ENCODE measurements at regions not wholly inside any gene's neighbourhood (a gene's known extent, or its start where the extent isn't known, plus 50 kb on each side); places are given as distances from the start of the nearest gene placed in this dataset.

GRCh38 chr15:38941399-38941953 lies 376.9 kb upstream of the RASGRP1 start:
- no peaks in the 10 kb centered on the region for H3K27me3 ChIP-seq (replicated peaks in 1 of 7)
- no peak for DNase-seq
- no peaks in the 10 kb centered on the region for H3K9me3 ChIP-seq
- peak overlapping the region in 1 of 8 donors; percentile 16 for H3K27ac ChIP-seq
- no peak overlapping the region for H3K4me3 ChIP-seq
- 55 to 70% (median 59%) methylated on average over 4 to 6 of the region's 6 CpGs for WGBS, 5 donors
- H3K36me3 ChIP-seq, result no peaks in the 10 kb centered on the region
- peaks cover 0 to 9% (median 0%) of the 10 kb centered on the region in 6 donors for H3K4me1 ChIP-seq
- intact Hi-C loops (cut with DNase I; ENCODE audit: low total_unique reads), result no loop called here
- TF ChIP-seq POLR2A (IDR thresholded peaks at IDR 0.05) (no peak), CTCF (IDR thresholded peaks at IDR 0.05 in 8 of 11, conservative IDR thresholded peaks at IDR 0.05 in 3 of 11) (no peak), POLR2AphosphoS5 (IDR thresholded peaks at IDR 0.05) (no peak)

GRCh38 chr15:38944536-38944935 lies 379.9 kb upstream of the RASGRP1 start:
- DNase-seq, result no peak
- no peaks in the 10 kb centered on the region for H3K27me3 ChIP-seq (replicated peaks in 1 of 7)
- H3K4me3 ChIP-seq, result no peak overlapping the region
- H3K9me3 ChIP-seq, result no peaks in the 10 kb centered on the region
- no peak overlapping the region for H3K27ac ChIP-seq
- intact Hi-C loops (cut with DNase I; ENCODE audit: low total_unique reads), result no loop called here
- H3K4me1 ChIP-seq, result peaks cover 0 to 9% (median 0%) of the 10 kb centered on the region in 6 donors
- TF ChIP-seq POLR2AphosphoS5 (IDR thresholded peaks at IDR 0.05) (no peak), CTCF (IDR thresholded peaks at IDR 0.05 in 8 of 11, conservative IDR thresholded peaks at IDR 0.05 in 3 of 11) (no peak), POLR2A (IDR thresholded peaks at IDR 0.05) (no peak)
- H3K36me3 ChIP-seq, result no peaks in the 10 kb centered on the region

DNA sequence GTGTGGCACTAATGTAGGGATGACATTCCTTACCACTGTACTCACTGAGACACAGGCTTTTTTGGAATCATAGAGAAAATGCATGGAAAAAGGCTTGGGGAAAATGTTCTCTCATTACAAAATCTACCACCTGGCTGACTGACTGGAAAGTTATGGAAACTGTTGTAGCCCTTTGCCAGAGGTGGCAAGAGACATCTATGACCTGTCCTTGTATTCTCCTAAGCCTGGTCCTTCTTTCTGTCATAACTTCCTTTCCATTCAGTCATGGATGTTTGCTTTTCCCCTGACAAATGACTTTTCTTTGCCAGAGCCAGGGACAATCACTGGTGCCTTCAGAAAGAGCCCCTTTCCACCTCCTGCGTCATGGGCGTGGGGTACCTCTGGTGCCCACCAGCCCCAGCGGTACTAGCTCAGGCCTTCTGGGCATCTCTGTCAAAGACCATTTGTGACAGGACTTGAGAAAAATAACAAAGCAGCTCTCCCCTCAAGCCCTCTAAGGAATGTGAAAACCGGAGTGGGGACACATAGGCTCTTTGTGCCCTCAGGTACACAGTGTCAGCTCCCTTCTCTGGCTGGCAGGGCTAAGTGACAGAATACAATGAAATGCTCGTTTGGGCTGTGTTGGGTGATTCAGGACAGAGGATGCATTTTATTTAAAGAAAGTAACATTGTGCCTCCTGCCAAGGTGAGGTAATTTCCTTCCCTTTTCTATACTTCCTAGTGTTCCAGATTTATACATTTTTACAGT lies 381.1 kb upstream of the RASGRP1 start:
- no peak overlapping the region for H3K27ac ChIP-seq
- peaks cover 0 to 9% (median 0%) of the 10 kb centered on the region in 6 donors for H3K4me1 ChIP-seq
- H3K9me3 ChIP-seq, result no peaks in the 10 kb centered on the region
- no peak for DNase-seq
- intact Hi-C loops (cut with DNase I; ENCODE audit: low total_unique reads), result no loop called here
- H3K36me3 ChIP-seq, result no peaks in the 10 kb centered on the region
- H3K4me3 ChIP-seq, result no peak overlapping the region
- TF ChIP-seq CTCF (IDR thresholded peaks at IDR 0.05 in 8 of 11, conservative IDR thresholded peaks at IDR 0.05 in 3 of 11) (no peak), POLR2AphosphoS5 (IDR thresholded peaks at IDR 0.05) (no peak), POLR2A (IDR thresholded peaks at IDR 0.05) (no peak)
- H3K27me3 ChIP-seq (replicated peaks in 1 of 7), result no peaks in the 10 kb centered on the region
- 65 to 73% (median 70%) methylated on average over 5 of the region's 5 CpGs for WGBS, 5 donors

DNA sequence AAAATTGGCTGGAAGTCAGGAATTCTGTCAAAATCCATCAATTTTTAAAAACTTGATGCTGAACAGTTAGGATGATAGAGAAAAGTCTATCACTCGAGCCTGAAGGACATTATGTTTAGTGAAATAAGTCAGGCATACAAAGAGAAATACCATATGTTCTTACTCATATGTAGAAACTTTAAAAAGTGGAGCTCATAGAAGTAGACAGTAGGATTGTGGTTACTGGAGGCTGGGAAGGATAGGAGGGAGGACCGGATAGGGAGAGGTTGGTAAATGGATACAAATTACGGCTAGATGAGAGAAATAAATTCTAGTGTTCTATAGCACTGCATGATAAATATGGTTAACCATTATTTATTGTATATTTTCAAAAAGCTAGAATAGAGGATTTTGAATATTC lies 389.5 kb upstream of the RASGRP1 start:
- Histone ChIP-seq H3K27me3 (replicated peaks in 1 of 7) (no peaks in the 10 kb centered on the region), H3K27ac (no peak overlapping the region), H3K4me1 (no peaks in the 10 kb centered on the region), H3K4me3 (no peak overlapping the region), H3K9me3 (no peaks in the 10 kb centered on the region), H3K36me3 (no peaks in the 10 kb centered on the region)
- intact Hi-C loops (cut with DNase I; ENCODE audit: low total_unique reads), result loop anchor here (10.0 kb wide), 1 partner anchor 59 kb away; no protein-coding TSS in a partner anchor
- DNase-seq, result no peak
- TF ChIP-seq POLR2AphosphoS5 (IDR thresholded peaks at IDR 0.05) (no peak), POLR2A (IDR thresholded peaks at IDR 0.05) (no peak), CTCF (IDR thresholded peaks at IDR 0.05 in 8 of 11, conservative IDR thresholded peaks at IDR 0.05 in 3 of 11) (no peak)
- 83 to 92% (median 87%) methylated on average over 3 of the region's 3 CpGs for WGBS, 5 donors

Measured in spleen (tissue), 11 donors.